NCI-H526 (cell line): ENCODE measurements at regions not wholly inside any gene's neighbourhood (a gene's known extent, or its start where the extent isn't known, plus 50 kb on each side); places are given as distances from the start of the nearest gene placed in this dataset.
"Not testable (repeated sequence)": the region's sequence is repeated elsewhere in the genome, so short reads cannot be mapped to it uniquely, and the experiment has no call there.

Source experiments
- DNase-seq, 2 experiments: peaks; one replicate each; lab custom pipeline; 2025; lab: John Stamatoyannopoulos, UW

- no peak for DNase-seq
Measured at GRCh38 chr2:192969055-192969454, 774.3 kb upstream of the TMEFF2 start.

GRCh38 chr2:192960945-192961344, 766.2 kb upstream of the TMEFF2 start:
- DNase-seq: no peak

- DNase-seq: not testable (repeated sequence)
Measured at GRCh38 chr2:192958615-192959014, 763.9 kb upstream of the TMEFF2 start.

- no peak for DNase-seq
Measured at GRCh38 chr2:192957425-192957824, 762.7 kb upstream of the TMEFF2 start.

GRCh38 chr2:192953116-192953515, 758.4 kb upstream of the TMEFF2 start:
- no peak for DNase-seq

GRCh38 chr2:192952245-192952644, 757.5 kb upstream of the TMEFF2 start:
- no peak for DNase-seq

GRCh38 chr2:192948316-192948715, 753.6 kb upstream of the TMEFF2 start:
- DNase-seq: no peak

- DNase-seq: no peak
Measured at GRCh38 chr2:192947352-192947751, 752.6 kb upstream of the TMEFF2 start.

GRCh38 chr2:192940767-192941166, 746.0 kb upstream of the TMEFF2 start:
- DNase-seq: no peak

GRCh38 chr2:192932376-192932775, 737.6 kb upstream of the TMEFF2 start:
- DNase-seq: no peak

- not testable (repeated sequence) for DNase-seq
Measured at GRCh38 chr2:192921631-192922030, 726.9 kb upstream of the TMEFF2 start.

- DNase-seq: no peak
Measured at GRCh38 chr2:192901446-192901845, 706.7 kb upstream of the TMEFF2 start.

GRCh38 chr2:192899466-192899865, 704.7 kb upstream of the TMEFF2 start:
- no peak for DNase-seq

- not testable (repeated sequence) for DNase-seq
Measured at GRCh38 chr2:192893976-192894375, 699.2 kb upstream of the TMEFF2 start.

GRCh38 chr2:192888109-192888508, 693.4 kb upstream of the TMEFF2 start:
- no peak for DNase-seq

- no peak for DNase-seq
Measured at GRCh38 chr2:192887337-192887736, 692.6 kb upstream of the TMEFF2 start.

GRCh38 chr2:192886636-192887035, 691.9 kb upstream of the TMEFF2 start:
- DNase-seq: no peak

- DNase-seq: no peak
Measured at GRCh38 chr2:192885569-192886160, 690.9 kb upstream of the TMEFF2 start.

GRCh38 chr2:192877159-192877558, 682.4 kb upstream of the TMEFF2 start:
- DNase-seq: no peak

GRCh38 chr2:192876698-192877097, 682.0 kb upstream of the TMEFF2 start:
- DNase-seq: no peak

GRCh38 chr2:192854706-192855105, 660.0 kb upstream of the TMEFF2 start:
- DNase-seq: no peak

GRCh38 chr2:192854031-192854430, 659.3 kb upstream of the TMEFF2 start:
- no peak for DNase-seq

GRCh38 chr2:192828947-192829346, 634.2 kb upstream of the TMEFF2 start:
- no peak for DNase-seq

- no peak for DNase-seq
Measured at GRCh38 chr2:192828175-192828574, 633.4 kb upstream of the TMEFF2 start.

- no peak for DNase-seq
Measured at GRCh38 chr2:192827735-192828134, 633.0 kb upstream of the TMEFF2 start.
